Spleen (tissue), 7 donors: ENCODE measurements at regions not wholly inside any gene's neighbourhood (a gene's known extent, or its start where the extent isn't known, plus 50 kb on each side); places are given as distances from the start of the nearest gene placed in this dataset.

Source experiments
- POLR2A ChIP-seq, 3 donors: fragments of 450-650 bp; IDR thresholded peaks; one replicate each; pipeline ENCODE4 v1.5.1; 2017; ENCODE audit warnings: antibody characterized with exemption in 3 of 3, mild to moderate bottlenecking in 1 of 3
- POLR2AphosphoS5 ChIP-seq, 3 donors: sonication (generic); formaldehyde crosslinking; IDR thresholded peaks; one replicate each; pipeline ENCODE4 v1.5.1; 2017; ENCODE audit warnings: antibody characterized with exemption in 3 of 3
- TF ChIP-seq, protein P1 (sequence below), 11 experiments: fragments of 200-600 bp in 7 of 11; fragments of 450-650 bp in 4 of 11; sonication (generic) in 4 of 11; IDR thresholded peaks in 8 of 11; conservative IDR thresholded peaks in 3 of 11; 1 replicate in 7 of 11; 2 replicates in 4 of 11; pipeline versions ENCODE4 v1.4.0 to v1.8.0; 2016 to 2021; ENCODE audit warnings: antibody characterized with exemption in 11 of 11, inconsistent platforms in 4 of 11, mild to moderate bottlenecking in 1 of 11
- donor health status: DM: no; HTN: no; CAD: no; lungs with moderate emphysema.
- donor health status: DM: no; HTN: no; CAD: no.
- donor health status: DM: no; HTN: no; CAD: no.

DNA sequence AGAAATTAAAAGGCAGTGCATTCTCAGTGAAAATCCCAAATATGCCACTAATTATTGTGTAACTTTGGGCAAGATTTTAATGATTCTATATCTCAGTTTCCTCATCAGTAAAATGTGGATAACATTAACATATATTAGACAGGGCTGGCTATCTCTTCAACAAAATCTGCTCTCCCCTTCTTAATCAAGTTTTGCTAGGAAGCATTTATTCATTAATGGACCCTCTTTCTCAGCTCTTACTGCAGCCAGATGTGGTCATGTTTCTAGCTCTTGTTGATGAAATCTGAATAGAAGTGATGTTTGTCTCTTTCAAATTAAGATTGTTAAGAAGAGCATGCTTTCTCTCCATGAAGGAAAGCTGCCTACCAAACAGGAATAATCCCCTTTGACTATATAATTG, 84.4 kb upstream of the PPFIA2 start:
- TF ChIP-seq, protein P1, sequence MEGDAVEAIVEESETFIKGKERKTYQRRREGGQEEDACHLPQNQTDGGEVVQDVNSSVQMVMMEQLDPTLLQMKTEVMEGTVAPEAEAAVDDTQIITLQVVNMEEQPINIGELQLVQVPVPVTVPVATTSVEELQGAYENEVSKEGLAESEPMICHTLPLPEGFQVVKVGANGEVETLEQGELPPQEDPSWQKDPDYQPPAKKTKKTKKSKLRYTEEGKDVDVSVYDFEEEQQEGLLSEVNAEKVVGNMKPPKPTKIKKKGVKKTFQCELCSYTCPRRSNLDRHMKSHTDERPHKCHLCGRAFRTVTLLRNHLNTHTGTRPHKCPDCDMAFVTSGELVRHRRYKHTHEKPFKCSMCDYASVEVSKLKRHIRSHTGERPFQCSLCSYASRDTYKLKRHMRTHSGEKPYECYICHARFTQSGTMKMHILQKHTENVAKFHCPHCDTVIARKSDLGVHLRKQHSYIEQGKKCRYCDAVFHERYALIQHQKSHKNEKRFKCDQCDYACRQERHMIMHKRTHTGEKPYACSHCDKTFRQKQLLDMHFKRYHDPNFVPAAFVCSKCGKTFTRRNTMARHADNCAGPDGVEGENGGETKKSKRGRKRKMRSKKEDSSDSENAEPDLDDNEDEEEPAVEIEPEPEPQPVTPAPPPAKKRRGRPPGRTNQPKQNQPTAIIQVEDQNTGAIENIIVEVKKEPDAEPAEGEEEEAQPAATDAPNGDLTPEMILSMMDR (IDR thresholded peaks at IDR 0.05 in 8 of 11, conservative IDR thresholded peaks at IDR 0.05 in 3 of 11), result no peak
- TF ChIP-seq POLR2AphosphoS5 (IDR thresholded peaks at IDR 0.05) (no peak), POLR2A (IDR thresholded peaks at IDR 0.05) (no peak)
